Activated CD8-positive, alpha-beta memory T cell treated with anti-CD3 and anti-CD28 coated beads for 4 hours (primary cell): ENCODE measurements at regions not wholly inside any gene's neighbourhood (a gene's known extent, or its start where the extent isn't known, plus 50 kb on each side); places are given as distances from the start of the nearest gene placed in this dataset.

ENCODE experiments used
- DNase-seq, 2 donors: peaks; one replicate each; pipeline ENCODE4 v3.0.0-alpha.2; 2020; ENCODE audit warnings: low read depth in 2 of 2

DNA sequence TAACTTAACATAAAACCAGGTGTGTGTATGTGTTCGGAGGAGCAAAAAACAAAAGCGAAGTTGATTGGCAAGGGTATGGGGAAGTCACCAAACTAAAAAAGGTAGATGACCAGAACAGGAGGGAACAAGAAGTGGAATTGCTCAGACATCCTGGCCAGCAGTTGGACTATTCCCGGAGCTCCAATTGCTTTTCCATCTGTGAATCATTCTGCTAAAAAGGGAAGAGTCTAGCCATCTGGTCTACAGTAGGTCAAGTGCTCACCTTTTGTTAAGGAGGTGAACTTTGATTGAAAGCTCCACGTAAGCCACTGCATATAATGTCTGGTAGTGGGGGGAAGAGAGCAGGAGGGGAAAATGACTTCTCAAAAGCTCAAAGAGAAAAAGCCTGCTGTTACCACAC lies 50.0 kb upstream of the BET1 start:
- DNase-seq = no peak

DNA sequence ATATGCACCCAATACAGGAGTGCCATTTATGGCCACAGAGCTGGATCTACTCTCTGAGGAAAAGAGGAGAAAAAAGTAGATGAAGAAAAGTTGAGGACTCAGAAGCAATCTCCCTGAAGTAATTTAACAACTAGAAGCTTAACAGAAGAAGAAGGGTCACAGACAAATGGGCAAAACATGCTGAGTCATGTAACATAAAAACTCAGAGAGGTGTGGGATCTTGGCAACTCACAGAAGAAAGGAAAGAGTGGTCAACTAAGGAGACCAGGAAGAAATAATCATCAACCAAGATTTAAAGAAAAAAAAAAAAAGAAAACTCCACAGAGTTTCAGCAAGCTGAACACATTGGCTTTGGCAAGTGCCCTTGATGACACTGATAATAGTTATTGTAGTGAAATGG lies 51.8 kb upstream of the BET1 start:
- DNase-seq = no peak

DNA sequence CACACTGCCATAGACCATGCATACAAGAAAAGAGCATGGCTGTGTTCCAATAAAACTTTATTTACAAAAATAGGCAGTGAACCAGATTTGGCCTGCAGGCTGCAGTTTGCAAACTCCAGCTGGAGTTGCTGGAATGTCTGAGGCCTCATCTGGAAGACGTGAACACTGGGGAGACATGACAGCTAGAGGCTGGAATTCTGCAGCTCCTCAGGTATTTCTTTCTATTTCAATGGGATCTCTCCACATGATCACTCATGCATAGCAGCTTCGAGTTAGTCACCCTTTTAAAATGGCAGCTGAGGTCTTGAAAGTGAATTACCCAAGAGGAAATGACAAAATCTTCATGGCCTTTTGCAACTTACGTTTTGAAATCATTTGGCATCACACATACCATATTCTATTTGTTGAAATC lies 52.6 kb upstream of the BET1 start:
- DNase-seq = no peak

DNA sequence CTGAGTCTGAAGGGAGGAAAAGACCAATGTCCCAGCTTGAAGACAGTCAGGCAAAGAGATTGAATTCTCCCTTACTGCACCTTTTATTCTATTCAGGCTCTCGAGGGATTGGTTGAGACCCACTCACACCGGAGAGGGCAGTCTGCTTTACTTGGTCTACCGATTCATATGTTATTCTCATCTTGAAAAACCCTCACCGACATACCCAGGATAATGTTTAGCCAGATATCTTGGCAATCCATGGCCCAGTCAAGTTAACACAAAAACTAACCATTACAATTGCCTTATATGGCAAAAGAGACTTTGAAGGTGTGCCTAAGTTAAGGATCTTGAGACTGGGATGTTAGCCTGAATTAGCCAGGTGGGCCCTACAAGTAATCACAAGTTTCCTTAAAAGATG lies 53.8 kb upstream of the BET1 start:
- DNase-seq = no peak

DNA sequence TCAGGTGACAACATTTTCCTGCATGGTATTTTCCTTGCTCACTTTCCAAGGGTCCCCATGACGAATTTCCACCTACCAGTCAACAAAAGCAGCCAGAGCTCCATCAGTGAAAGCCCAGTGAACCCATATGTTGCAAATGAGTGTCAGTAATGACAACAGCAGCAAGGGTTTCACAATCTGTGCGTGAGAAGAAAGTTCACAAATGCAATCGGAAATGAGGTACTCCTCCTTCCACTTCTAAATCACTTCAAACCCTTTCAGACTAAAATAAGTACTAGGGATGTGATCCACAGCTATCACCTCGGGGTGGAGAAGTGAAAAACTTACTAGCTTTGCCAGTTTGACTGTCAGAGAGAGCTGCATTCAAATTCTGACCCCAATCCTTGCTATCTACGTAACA lies 55.6 kb upstream of the BET1 start:
- DNase-seq = no peak

DNA sequence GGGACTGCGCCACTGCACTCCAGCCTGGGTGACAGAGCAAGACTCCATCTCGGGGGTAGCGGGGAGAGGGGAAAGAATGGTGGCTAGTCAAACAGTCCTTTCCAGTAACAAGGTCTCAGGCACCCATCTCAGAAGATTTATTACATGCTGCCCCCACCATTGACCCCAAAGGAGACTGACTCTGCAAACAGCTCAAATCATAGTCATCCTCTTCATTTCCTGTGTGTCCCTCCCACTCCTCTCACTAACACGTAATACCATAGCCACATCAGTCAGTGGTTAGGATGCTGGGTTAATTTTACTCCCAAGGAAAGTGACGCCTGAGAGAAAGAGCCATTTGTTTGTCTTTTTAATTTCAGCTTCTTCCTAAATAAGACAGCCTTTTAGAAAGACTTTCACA lies 56.6 kb upstream of the BET1 start:
- DNase-seq = no peak

DNA sequence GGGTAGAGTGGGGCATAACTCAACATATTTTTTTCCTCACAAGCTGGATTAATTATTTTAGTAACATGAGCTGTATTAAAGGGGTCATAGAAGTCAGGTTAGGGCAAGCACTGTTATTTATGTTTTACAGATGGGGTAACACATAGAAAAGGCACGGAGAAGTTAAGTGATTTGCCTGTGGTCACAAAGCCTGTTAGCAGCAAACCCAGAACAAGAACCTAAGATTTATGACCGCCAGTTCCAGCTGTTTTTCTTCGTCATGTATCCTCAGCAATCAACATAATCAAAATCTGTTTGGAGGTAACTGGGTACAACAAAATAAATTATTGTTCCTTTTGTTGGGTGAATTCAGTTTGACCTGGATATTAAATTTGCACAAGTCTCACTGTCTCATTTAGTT lies 57.2 kb upstream of the BET1 start:
- DNase-seq = no peak

DNA sequence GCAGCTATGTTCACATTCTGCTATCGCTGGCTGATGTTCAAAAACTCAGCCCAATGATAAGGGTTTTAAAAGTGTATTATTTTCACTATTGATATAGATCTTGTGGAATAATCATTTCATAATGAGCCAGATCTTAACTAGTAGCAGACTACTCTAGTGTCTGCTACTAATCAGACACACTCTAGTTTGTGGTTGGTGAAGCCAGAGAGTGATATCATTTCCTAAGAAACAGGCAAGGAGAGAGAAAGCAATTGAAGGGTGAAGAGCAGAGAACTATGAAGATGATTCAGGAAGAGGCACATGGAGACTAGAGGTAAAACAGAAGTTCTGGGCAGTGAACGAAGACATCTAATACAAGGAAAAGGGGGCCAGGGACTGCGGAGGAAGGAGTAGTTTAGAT lies 58.2 kb upstream of the BET1 start:
- DNase-seq = no peak

DNA sequence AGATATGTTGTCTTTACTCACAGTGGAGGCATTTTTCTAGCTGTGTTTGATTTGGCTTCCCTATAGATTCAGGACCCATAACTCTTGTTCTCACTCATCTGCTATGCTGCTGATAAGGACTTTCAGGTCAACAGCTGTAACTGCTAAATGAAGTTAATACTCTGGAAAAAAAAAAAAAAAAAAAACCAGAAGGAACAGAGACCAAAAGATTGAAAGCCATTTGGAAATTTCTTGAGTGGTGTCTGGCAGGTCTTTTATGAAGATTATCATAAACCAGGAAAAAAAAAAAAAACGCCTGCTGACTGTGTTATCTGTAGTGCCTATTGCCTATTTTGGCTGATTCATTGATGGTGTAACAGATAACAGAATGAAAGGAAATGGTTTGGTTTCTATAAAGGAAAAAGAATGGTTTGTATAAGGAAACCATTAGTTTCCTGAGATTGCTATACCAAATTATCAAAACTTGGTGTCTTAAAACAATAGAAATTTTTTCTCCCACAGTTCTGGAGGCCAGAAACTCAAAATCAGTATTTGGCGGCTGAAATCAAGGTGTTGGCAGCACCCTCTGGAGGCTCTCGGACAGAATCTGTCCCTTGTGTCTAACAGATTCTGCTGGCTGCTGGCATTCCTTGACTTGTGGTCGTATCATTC lies 60.5 kb upstream of the BET1 start:
- no peak for DNase-seq

DNA sequence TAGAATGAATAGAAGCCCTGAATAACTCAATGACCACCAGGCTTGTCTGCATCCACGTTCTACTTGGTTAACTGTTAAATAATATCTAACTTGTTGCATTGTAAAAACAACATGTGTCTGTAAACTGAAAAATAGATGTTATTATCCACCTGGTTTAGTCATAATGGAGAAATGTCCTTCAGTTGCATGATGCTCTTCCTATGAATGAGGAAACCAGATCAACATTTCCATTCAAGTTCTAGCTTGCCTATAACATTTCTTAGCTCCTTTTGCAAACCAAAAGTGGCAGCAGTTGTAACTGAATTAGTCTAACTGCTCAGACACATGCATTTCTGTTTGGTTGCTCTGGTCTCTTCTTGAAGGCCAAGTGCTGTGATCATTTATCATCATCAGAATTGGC lies 62.9 kb upstream of the BET1 start:
- no peak for DNase-seq

DNA sequence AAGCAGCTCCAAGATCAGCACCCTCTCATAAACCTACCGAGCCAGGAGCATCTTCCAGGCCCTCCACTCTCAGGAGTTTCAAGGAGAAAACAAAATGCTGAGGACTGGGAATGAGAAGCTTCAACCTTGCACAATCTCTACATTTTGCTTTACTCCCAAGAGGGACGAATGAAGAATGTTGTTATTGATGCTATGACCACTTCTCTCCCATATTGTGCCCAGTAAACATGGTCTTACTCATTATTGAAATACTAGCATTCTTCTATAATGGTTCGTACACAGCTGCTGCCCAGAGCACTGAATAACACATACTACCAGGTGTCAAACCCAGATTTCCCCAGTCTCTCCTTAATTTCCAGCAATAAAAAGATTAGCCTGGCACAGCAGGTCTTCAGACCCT lies 63.4 kb upstream of the BET1 start:
- no peak for DNase-seq

DNA sequence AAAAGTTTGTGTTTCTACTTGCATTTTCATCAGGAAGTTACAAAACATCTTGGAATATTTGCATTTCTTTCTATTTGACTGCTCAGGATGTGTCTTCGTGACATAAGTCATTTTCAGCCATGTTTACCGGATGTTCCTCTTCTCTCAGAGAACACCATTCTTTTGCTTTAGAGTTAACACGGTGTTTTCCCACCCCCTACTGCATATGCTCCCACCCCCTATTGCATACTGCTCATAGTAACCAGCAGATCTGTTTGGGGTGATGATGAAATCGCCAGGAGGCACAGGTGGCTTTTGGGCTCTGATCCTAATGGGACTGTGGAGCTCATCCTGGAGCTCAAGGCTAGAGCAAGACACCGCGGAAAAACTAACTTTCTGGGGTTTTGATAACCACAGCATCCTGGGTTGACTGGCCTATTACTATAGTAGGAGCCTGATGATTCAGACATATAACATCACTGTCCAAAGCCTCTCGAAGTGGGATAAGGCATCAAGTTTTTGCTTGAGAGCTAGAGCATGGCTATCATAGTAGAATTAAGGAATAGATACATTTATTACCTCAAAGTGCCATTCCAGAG lies 65.1 kb upstream of the BET1 start:
- no peak for DNase-seq

DNA sequence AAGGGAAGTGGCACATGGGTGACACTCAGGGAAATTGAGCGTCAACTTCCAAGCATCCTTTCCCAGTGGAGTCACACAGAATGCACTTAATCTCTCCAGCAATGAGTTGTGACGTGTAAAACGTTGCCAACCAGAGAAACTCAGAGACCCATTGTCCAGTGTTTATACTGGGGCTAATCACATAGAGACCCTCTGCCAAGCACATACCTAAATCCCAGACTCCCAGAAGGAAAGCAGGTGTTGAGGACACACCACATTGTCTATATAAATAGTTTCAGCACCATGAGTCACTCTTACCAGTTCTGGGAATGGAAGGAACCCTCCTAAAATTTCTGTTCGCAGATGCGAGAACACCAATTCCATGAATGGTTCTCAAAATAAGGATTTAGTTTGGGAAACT lies 76.4 kb upstream of the BET1 start:
- DNase-seq = no peak

DNA sequence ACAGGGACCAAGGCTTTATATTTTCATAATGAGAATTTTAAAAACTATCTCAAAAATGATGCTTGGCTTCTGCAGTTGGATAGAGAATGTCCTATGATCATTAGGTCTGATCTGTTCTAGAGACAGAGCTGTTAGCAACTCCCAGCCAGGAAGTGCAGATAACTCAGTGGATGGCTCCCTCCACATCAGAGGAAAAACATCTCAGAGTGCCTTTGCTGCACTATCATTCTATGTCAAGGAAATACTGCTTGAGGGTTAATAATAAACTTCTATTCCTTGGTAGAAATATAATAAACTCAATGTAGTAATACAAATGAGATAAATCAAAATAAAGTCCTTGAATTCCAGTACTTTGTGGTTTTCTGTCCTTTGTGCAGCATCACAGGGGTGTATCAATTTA lies 78.0 kb upstream of the BET1 start:
- DNase-seq = no peak

DNA sequence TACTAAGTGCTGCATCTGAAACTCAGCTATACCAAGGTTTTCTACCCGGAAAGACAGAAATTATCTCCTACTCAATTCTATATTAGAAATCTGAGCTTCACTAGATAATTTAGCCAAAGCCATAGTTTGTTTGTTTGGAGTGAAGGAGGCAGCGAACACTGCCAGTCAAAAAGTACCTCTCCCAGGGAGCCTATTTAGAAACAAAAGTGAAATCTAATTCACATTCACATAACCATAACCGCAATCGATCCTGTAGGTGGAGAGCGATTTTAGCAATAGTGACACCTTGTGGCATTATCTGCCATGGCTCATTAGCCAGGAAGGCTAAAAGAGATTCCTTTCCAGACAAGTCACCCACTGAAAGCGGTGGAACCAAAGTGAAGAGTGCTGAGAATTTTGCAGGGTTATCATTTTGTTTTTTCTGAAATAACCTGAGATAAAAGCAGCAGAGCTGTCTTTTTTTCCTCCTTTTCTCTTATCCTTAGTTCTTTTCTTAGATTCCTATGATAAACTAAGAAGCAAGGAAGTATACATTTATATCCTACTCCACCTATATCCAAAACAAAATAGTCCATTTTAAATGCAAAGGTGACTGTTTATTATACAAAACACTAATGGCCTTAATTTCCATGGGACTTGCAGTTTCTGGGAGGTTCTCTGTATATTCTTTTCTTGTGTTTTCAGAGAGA lies 83.7 kb upstream of the BET1 start:
- DNase-seq = peak in 1 of 2 donors; percentile 28

DNA sequence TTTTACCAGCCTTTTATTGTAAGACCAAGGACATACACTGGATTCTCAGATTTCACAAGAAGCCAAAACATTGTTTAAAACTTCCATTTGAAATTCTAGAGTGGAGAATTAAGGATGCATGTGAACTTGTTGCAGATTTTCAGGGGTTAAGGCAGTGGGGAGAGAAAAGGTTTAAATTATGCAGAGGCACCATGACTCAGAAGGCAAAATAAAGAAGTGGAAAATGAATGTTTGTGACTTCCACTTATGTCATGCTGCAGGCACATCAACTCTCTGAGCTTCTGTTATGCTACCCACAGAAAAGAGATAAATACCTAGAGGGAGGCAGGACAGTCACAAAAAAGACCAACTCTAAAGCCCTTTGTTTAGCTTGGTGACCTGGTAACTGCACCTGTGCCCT lies 84.4 kb upstream of the BET1 start:
- DNase-seq = no peak

DNA sequence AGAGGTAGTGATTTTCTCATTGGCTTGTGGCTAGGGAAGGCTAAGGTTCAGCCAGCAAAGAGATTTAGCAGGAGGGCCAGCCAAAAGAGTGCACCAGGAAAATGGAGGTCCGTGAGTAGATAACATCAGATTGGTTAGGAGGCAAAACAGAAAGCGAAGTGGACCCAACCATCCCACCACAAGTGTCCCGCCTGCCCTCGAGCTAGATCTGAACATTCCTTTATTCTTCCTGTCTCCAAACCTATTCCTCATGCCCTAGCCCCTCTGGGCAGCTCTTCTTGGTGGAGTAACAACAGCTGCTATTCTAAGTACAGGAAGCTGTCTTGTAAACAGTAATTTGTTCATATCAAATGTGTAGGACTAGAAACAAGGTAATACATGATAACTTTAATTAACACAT lies 85.7 kb upstream of the BET1 start:
- no peak for DNase-seq

DNA sequence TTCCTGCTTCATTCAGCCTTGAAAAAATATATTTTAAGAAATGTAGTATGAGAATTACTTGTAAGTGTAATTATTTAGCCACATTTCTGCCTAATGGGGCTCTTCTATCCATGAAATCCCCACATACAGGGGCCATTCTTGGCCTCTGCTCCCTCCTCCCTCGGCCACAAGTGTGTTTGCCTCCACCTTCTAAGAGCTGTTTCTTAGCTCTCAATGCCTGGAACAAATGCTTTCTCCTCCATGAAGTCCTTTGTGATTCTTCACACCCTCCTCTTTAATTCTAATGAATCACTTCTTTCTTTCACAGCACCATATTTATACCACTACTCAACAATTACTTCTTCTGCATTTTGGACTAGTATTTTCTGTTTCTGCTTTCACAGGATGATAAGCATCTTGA lies 88.8 kb upstream of the BET1 start:
- DNase-seq = no peak

DNA sequence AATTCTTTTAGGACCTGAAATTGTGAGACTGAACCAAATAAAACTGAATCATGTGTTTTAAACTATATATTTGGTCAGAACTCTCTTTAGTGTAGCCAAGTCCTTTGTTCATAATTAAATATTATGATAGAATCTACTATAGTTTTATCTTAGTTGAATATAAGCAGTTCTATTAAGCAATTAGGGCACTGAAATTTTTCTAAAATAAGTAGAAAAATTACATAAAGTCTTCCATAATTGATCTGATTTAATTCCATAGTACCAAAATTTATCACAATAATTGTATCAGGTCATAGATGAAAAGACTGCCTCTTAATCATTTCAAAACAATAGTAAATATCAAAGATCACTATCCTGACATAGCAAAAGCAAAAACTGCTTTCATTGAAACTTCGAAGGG lies 90.1 kb upstream of the BET1 start:
- no peak for DNase-seq

DNA sequence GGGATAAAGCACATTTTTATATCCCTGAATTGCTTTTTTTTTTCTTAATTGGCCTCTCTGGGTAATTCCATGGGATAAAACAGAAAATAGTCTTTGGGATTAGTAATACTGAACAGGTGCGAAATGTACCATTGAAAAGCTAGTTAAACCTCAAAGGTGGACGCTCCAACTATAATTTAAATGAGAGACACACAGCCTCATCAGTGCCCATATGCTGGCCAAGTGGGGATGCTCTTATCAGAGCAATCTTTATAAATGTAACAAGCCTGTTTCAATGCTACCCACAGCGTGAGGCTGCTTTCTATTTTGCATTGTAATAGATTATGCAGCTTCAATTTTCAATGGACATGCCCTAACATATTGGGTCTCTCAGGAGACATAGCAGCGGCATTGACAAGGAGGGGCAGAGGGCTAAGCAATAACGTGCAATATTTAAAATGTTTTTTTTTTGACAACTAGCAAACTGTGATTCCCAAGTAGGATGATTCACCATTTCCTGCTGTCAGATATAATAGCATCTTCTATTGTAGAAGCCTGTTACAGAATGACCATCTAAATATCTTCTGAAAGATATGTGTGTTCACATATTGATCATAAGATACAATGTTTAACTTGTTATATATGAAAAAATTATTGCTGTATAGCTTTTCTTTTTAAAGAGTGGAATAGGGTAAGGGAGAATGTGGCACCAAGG lies 91.3 kb upstream of the BET1 start:
- DNase-seq = no peak

DNA sequence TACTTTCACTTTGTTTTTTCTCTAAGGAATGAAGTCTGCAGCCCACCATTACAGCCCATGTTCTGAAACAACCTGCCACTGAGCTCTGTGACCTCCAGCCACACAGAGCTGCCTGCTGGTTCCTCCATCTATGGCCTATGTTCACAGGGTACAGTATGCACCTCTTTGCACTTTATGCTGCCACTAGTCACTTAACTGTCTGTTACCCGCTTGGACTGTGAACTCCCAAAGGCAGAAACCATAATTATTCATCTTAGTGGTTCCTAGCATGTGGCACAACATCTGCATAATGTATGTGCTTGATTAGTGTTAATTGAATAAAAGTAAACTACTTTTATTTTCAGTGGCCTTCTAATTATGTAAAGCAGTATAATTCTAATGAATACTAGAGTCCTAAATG lies 95.5 kb upstream of the BET1 start:
- DNase-seq = no peak

DNA sequence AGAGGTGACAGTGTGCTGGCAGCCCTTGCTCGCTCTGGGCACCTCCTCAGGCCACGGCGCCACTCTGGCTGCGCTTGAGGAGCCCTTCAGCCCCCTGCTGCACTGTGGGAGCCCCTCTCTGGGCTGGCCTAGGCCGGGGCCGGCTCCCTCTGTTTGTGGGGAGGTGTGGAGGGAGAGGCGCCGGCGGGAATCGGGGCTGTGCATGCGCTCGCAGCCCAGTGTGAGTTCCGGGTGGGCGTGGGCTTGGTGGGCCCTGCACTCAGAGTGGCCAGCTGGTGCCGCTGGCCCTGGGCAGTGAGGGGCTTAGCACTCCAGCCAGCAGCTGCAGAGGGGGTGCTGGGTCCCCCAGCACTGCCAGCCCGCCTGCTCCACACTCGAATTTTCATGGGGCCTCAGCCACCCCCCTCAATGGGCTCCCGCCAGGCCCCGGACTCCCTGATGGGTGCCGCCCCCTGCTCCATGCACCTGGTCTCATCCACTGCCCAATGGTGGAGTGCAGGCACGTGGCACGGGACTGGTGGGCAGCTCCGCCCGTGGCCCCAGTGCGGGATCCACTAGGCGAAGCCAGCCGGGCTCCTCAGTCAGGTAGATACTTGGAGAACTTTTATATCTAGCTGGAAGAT lies 96.7 kb upstream of the BET1 start:
- DNase-seq = no peak

DNA sequence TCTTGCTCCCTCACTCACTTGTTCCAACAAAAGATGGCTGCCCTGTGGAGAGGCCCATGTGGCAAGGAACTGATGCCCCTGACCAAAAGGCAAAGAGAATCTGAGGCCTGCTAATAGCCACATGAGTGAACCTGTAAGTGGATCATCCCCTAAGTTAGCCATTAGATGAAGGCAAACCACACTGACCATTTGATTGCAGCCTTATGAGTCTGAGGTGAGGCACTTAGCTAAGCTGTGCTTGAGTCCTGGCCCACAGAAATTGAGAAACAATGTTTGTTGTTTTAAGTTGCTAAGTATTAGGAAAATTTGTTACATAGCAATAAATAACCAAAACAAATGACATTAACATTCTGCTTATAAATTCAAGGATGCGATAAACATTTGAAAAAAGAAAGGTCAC lies 100.1 kb upstream of the BET1 start:
- DNase-seq = no peak
